HL-60 (cell line): ENCODE measurements at regions not wholly inside any gene's neighbourhood (a gene's known extent, or its start where the extent isn't known, plus 50 kb on each side); places are given as distances from the start of the nearest gene placed in this dataset.

Experiments used
- CTCF ChIP-seq: IDR thresholded peaks from one replicate; pipeline ENCODE4 v1.5.1; 2011; ENCODE audit warnings: low read length, control low read depth, inconsistent platforms; ENCODE audit not compliant: insufficient read depth
- POLR2AphosphoS5 ChIP-seq: IDR thresholded peaks from 2 replicates; pipeline ENCODE4 v1.6.1; 2012; ENCODE audit warnings: low read depth
- REST ChIP-seq: IDR thresholded peaks from 2 replicates; pipeline ENCODE4 v1.6.1; 2012; ENCODE audit warnings: low read depth; ENCODE audit not compliant: insufficient replicate concordance
- SPI1 ChIP-seq: IDR thresholded peaks from 2 replicates; pipeline ENCODE4 v1.6.1; 2012; ENCODE audit warnings: low read depth, mild to moderate bottlenecking, borderline replicate concordance

- TF ChIP-seq CTCF (no peak), REST (no peak), POLR2AphosphoS5 (no peak), SPI1 (peak; percentile 94)
Measured at GRCh38 chr13:24982333-24982999, 113.5 kb upstream of the PABPC3 start.
